ENCODE measurements at regions not wholly inside any gene's neighbourhood (a gene's known extent, or its start where the extent isn't known, plus 50 kb on each side); places are given as distances from the start of the nearest gene placed in this dataset.

DNA sequence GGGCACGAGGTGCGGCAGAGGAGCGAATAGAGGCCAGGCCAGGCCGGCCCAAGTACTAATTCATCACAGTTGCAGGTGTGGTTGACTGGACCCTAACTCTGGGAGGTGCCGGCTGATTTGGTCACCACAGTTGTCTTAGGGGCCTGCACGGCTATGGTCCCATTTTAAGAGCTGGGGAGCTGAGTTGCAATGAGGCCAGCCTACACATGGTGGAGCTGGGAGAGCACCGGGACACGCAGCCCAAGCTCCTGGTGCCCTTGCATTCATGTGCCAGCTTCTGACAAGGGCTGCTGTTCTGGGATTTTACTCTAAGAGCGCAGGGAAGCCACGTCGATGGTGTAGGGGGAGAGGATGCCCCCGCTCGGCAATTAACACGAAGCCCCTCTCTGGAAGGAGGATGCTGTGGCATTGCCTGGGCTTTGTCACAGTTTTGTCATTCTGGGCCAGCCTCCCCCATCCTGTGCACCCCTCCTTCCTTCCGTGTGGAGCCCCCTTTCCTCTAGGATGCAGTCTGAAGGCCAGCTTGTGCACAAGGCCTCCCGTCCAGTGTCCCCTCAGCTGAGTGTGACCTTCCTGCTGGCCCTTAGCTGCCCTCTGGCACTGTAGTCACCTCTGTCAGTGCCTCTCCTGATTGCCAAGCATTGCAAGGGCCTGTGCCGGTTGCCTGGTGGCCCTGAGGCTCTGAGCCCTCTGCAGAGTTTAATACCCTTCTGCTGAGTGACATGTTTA is 109.4 kb upstream of the C1QTNF9B start:
- no peak overlapping the region for H3K4me3 ChIP-seq (ENCODE audit: low read depth, low read length)
- TF ChIP-seq, protein P1, sequence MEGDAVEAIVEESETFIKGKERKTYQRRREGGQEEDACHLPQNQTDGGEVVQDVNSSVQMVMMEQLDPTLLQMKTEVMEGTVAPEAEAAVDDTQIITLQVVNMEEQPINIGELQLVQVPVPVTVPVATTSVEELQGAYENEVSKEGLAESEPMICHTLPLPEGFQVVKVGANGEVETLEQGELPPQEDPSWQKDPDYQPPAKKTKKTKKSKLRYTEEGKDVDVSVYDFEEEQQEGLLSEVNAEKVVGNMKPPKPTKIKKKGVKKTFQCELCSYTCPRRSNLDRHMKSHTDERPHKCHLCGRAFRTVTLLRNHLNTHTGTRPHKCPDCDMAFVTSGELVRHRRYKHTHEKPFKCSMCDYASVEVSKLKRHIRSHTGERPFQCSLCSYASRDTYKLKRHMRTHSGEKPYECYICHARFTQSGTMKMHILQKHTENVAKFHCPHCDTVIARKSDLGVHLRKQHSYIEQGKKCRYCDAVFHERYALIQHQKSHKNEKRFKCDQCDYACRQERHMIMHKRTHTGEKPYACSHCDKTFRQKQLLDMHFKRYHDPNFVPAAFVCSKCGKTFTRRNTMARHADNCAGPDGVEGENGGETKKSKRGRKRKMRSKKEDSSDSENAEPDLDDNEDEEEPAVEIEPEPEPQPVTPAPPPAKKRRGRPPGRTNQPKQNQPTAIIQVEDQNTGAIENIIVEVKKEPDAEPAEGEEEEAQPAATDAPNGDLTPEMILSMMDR (IDR thresholded peaks at IDR 0.05; ENCODE audit: insufficient read depth, low read length): no peak
- no peak for DNase-seq (ENCODE audit: low read depth)

- TF ChIP-seq, protein P1 (IDR thresholded peaks at IDR 0.05; ENCODE audit: insufficient read depth, low read length): no peak
- DNase-seq (ENCODE audit: low read depth): no peak
- H3K4me3 ChIP-seq (ENCODE audit: low read depth, low read length): no peak overlapping the region
Measured at GRCh38 chr13:24007979-24008620, 110.8 kb upstream of the C1QTNF9B start.

GRCh38 chr13:24008679-24009078 is 111.4 kb upstream of the C1QTNF9B start:
- TF ChIP-seq, protein P1 (IDR thresholded peaks at IDR 0.05; ENCODE audit: insufficient read depth, low read length): no peak
- no peak overlapping the region for H3K4me3 ChIP-seq (ENCODE audit: low read depth, low read length)
- DNase-seq (ENCODE audit: low read depth): peak; percentile 18

- H3K4me3 ChIP-seq (ENCODE audit: low read depth, low read length): no peak overlapping the region
- TF ChIP-seq, protein P1 (IDR thresholded peaks at IDR 0.05; ENCODE audit: insufficient read depth, low read length): no peak
- DNase-seq (ENCODE audit: low read depth): no peak
Measured at GRCh38 chr13:24011266-24011665, 114.0 kb upstream of the C1QTNF9B start.

DNA sequence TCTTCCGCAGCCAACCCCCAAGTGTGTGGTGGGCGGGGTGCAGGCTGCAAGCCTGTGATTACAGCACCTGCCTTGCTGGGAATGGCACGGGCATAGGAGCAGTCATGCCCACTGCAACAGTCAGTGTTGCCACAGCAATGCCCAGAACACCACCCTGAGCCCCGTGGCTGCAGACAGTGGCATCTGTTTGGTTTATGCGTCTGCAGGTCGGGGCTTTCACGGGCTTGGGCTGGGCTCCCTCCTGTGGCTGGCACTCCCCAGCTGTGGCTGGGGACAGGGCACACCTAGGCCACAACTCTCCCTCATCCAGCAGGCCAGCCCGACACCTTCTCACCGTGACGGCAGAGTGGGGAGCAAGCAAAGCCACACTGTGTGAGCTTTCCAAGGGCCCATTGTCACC is 115.3 kb upstream of the C1QTNF9B start:
- no peak for DNase-seq (ENCODE audit: low read depth)
- H3K4me3 ChIP-seq (ENCODE audit: low read depth, low read length): no peak overlapping the region
- TF ChIP-seq, protein P1 (IDR thresholded peaks at IDR 0.05; ENCODE audit: insufficient read depth, low read length): no peak

- H3K4me3 ChIP-seq (ENCODE audit: low read depth, low read length): no peak overlapping the region
- TF ChIP-seq, protein P1 (IDR thresholded peaks at IDR 0.05; ENCODE audit: insufficient read depth, low read length): no peak
- no peak for DNase-seq (ENCODE audit: low read depth)
Measured at GRCh38 chr13:24013189-24013588, 115.9 kb upstream of the C1QTNF9B start.

All from fibroblast of the aortic adventitia (primary cell).